Left ventricle myocardium superior (tissue), 1 donor: ENCODE measurements at regions not wholly inside any gene's neighbourhood (a gene's known extent, or its start where the extent isn't known, plus 50 kb on each side); places are given as distances from the start of the nearest gene placed in this dataset.

Source experiments
- ATAC-seq: fragments of 200-7000 bp; cut with Tn5 transposase; one replicate; pipeline ENCODE4 v1.9.1; 2020; ENCODE audit warnings: mild to moderate bottlenecking, moderate library complexity
- DNase-seq: peaks from one replicate; pipeline ENCODE4 v3.0.0-alpha.2; 2020
- intact Hi-C: fragments of 100-400 bp; cut with micrococcal nuclease; formaldehyde crosslinking; loops from one replicate; pipeline ENCODE4 v1.11.0; 2022
- donor health status: DM: no; HTN: yes; CAD: no; lungs with severe emphysema.

DNA sequence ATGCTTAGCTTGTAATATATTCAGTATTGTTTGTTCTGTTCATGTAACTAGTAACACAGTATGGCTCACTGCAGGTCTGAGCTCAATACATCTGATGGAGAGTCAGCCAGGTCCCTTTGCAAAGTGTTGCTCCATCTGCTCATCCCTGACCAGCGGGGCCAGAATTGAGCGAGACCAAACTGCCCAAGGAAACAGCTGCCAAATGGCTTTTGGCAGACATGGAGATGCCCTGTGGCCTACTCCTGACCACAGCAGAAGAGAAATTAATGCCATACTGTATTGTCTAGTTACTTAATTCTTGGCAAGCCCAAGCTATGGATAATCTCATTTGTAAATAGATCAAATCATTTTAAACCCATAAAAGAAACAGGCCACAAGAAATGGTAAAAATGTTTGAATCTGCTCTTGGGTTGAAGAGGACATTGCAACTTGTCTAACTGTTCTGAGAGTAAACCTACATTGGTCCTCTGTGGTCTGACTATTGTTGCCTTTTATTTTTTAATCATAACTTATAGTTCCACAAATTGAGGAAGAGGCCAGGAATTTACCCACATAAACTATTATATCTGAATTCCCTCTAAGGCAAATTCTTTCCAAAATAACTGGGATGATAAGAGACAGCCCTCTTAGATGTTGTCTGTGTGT, 209.5 kb downstream of the EBLN2 start:
- DNase-seq (no peak), ATAC-seq (no peak)
- intact Hi-C loops, result no loop called here

DNA sequence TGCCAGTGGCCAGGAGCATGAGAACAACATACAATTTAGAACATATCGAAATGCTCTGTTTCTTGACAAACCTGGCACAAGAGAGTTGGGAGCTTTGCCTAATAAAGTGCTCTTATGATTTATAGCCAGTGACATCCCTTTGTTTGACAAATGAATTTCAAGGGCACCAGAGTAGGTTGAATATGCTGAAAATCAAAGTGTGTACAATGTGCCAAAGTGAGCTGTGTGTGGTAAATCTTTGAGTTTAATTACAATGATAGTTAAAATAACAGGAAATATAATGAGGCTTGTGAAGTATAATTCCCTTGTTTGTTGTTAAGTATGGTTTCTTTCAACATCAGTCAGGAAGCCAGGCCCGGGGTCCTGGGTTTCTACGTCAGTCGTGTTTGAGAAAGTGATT, 211.9 kb downstream of the EBLN2 start:
- no peak for ATAC-seq

GRCh38 chr3:73280746-73281145, 219.3 kb downstream of the EBLN2 start:
- ATAC-seq, result no peak
- intact Hi-C loops, result no loop called here
- no peak for DNase-seq

More for the DNA sequence above, 211.9 kb downstream of the EBLN2 start:
- intact Hi-C loops, result no loop called here
- no peak for DNase-seq

DNA sequence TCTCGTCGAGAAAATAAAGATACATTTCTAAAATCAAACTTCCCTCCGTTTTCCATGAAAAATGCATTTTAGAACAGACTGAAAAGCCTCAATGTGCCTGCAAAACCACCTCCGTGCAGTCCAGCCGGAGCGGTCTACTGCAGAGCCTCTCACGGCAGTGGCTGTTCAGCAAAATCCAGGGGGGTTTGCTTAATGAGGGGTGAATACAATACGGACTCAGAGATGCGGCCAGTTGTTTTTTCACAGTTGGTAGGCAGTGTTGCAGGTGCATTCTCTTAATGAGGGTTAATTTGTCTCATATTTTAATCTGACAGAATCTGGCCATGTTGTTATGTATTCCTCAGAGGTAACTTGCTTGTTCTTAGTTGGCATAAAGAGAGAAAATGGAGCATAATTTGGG, 223.0 kb downstream of the EBLN2 start:
- ATAC-seq, result no peak
- intact Hi-C loops, result no loop called here
- DNase-seq, result no peak

- intact Hi-C loops, result no loop called here
- no peak for ATAC-seq
- no peak for DNase-seq
Measured at GRCh38 chr3:73291541-73291940, 230.1 kb downstream of the EBLN2 start.

GRCh38 chr3:73292220-73292619, 230.8 kb downstream of the EBLN2 start:
- intact Hi-C loops, result no loop called here
- ATAC-seq (no peak), DNase-seq (no peak)

DNA sequence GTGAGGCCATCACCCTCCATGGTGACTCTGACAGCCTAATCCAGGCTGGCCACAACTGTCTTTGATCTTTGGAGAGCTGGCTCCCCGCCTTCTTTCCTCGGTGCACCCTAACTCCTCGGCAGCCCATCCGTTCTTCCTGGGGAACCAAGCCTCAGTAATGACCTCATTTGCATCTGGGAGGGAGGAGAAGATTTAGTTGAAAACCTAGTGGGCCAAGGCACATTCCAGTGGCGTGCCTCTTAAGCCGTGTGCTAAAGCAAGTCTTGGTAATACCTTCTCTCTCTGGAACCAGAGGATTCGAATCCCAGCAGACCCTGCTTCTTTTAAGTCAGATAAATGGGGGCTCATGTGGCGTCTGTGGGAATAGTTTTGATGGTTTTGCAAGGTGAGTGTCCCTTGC, 233.1 kb downstream of the EBLN2 start:
- intact Hi-C loops, result no loop called here
- ATAC-seq (no peak), DNase-seq (no peak)

DNA sequence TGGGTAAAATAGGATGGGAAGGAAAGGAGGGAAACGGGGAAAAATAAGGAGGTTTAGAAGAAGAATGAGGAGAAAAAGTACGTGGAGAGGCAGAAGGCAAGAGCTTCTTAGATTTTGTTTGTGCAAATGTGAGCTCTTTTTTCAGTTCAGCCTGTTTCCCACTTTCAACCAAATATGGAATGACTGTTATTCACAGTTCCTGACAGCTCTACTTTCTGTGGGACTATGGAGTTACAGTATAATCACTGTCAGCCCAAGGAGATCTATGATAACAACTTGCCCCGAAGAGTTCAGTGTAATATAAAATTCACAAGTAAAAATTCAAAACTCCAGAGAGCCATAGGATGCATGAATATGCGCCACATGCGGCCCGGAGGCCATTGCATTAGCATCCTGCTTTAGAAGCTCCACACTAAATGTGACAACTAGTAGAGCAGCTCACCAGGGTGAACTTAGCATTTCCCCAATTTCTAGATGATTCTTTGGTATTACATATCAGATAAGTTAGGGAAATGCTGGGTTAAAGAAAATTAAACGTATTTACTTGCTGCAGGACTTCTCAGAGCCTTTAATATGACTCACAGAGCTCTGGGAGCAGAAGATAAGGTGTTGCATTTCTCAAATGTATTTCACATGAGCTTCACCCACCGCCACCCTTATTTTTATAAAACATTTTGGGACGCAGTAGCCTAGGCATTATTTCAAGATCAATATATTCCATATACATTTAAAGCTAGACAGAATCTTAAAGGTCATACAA, 234.6 kb downstream of the EBLN2 start:
- DNase-seq (no peak), ATAC-seq (no peak)
- intact Hi-C loops, result no loop called here

- ATAC-seq (no peak), DNase-seq (no peak)
- intact Hi-C loops, result no loop called here
Measured at GRCh38 chr3:73296859-73297258, 235.4 kb downstream of the EBLN2 start.

GRCh38 chr3:73298243-73299183, 237.1 kb downstream of the EBLN2 start:
- ATAC-seq (no peak), DNase-seq (no peak)
- intact Hi-C loops, result no loop called here

DNA sequence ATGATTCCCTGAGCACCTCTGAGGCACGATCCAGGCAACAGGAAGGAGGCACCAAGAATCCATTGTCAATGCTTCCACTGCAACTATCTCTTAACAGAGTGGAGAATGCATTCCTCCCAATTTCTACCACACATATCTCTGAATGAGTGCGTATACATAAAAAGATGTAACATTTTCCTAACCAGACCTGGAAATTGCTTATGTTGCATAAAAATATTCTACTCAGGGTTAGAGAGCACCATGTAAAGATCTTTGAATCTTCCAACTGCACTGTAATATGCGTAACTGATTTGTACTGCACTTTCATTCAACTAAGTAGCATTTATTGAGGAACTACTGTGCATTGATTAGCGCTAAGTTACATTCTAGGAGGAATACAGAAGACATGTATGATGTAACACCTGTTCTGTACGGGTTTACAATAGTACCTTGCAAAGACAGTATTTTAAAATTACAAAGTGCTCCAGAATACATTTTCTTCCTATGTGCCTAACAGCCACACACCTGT, 237.8 kb downstream of the EBLN2 start:
- intact Hi-C loops, result no loop called here
- ATAC-seq (no peak), DNase-seq (no peak)

- intact Hi-C loops, result no loop called here
- ATAC-seq, result no peak
Measured at GRCh38 chr3:73314151-73314951, 252.9 kb downstream of the EBLN2 start.

GRCh38 chr3:73315706-73316105, 254.2 kb downstream of the EBLN2 start:
- DNase-seq, result no peak
- no peak for ATAC-seq
- intact Hi-C loops, result no loop called here

More at GRCh38 chr3:73314151-73314951, 252.9 kb downstream of the EBLN2 start:
- no peak for DNase-seq

DNA sequence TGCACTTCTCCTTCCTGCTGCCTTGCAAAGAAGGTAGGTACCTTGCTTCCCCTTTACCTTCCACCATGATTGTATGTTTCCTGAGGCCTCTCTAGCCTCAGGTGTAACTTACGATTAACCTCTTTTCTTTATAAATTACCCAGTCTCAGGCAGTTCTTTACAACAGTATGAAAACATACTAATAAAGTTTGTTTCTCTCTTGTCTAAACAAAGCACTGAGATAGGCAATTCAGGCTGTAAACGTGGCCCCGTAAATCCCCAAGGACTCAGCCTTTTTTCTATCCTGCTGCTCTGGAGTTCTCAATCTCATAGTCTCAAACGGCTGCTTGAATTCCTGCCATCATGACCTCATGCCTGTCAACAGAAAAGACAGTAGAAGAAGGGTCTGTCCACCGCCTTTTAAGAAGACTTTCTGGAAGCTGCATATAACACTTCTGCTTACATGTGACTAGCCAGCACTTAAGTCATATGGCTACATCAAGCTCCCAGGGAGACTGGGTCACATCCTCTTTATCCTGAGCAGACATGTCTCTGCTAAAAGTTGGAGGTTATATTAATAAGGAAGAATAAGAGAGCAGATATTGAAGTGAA, 257.8 kb downstream of the EBLN2 start:
- intact Hi-C loops, result no loop called here
- ATAC-seq (peak; percentile 53), DNase-seq (no peak)

DNA sequence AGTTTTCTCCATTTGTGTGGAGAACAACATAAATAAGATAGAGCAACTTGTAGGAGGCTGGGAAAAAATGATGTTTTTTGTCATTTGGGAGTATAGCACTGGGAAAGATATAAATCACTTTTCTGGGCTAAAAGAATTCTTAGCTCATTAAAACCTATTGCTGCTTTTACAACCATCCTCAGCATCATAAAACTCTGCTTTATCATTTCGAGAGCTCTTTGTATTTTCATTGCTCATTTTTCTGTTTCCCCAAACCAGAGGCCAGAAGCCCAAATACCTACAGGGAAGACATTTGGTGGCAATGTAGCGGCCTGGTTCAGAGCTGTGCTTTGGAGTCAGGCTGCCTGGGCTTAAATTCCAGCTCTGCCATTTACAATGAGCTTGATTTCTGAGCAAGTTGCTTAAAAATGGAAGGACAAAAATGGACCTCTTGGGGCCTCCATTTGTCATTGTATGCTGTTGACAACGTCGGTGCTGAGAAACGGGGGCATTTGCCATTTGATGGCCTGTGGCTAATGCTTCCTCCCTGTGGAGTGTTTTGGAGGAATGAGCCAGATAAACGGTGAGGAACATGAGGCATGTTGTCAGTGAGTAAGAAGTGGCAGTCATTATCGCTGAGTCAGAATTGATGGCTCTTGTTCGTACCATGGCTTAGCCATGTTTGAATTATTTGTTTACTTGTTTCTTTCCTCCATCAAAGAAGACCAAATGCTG, 260.0 kb downstream of the EBLN2 start:
- ATAC-seq (no peak), DNase-seq (no peak)
- intact Hi-C loops, result no loop called here

GRCh38 chr3:73324203-73325155, 263.0 kb downstream of the EBLN2 start:
- DNase-seq, result no peak
- intact Hi-C loops, result no loop called here
- ATAC-seq, result no peak

DNA sequence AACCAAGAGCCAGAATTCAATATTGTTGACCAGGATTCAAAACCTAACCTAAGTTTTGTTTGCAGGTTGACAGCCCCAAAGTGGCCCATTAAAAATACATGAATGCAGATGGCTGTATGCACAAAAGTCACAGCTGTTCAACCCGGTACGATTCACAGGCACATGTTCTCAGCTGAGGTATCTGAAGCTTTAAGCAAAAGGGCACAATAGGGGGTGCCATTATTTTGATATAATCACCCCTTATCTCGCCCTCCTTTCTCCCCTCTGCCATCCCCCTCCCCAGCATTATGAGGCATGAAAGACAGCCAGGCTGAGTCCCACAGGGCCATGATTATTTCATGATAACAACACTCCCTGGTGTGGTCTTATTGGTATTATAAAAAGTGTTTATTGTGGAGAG, 264.9 kb downstream of the EBLN2 start:
- DNase-seq (no peak), ATAC-seq (no peak)
- intact Hi-C loops, result no loop called here
